HepG2 (cell line): ENCODE measurements at regions not wholly inside any gene's neighbourhood (a gene's known extent, or its start where the extent isn't known, plus 50 kb on each side); places are given as distances from the start of the nearest gene placed in this dataset.

ENCODE experiments used
- HOMEZ ChIP-seq: IDR thresholded peaks from 2 replicates; pipeline ENCODE4 v1.6.1; 2016; ENCODE audit warnings: low read depth
- MAFG ChIP-seq: sonication (generic); formaldehyde crosslinking; IDR thresholded peaks from 2 replicates; pipeline ENCODE4 v1.5.1; 2020; ENCODE audit warnings: mild to moderate bottlenecking, missing genetic modification reagents
- MYC ChIP-seq: sonication (generic); formaldehyde crosslinking; IDR thresholded peaks from 2 replicates; pipeline ENCODE4 v1.9.0; 2021; ENCODE audit warnings: missing genetic modification reagents, borderline replicate concordance
- NAIF1 ChIP-seq: sonication (generic); formaldehyde crosslinking; IDR thresholded peaks from 2 replicates; pipeline ENCODE4 v1.5.0; 2020; ENCODE audit warnings: mild to moderate bottlenecking, missing genetic modification reagents, borderline replicate concordance
- SALL1 ChIP-seq: sonication (generic); formaldehyde crosslinking; IDR thresholded peaks from 2 replicates; pipeline ENCODE4 v1.8.0; 2022; ENCODE audit warnings: mild to moderate bottlenecking, missing genetic modification reagents
- SNAPC4 ChIP-seq: sonication (generic); formaldehyde crosslinking; IDR thresholded peaks from 2 replicates; pipeline ENCODE4 v1.4.0; 2020; ENCODE audit warnings: mild to moderate bottlenecking, missing genetic modification reagents
- THRA ChIP-seq: sonication (generic); formaldehyde crosslinking; IDR thresholded peaks from 2 replicates; pipeline ENCODE4 v1.4.0; 2020; ENCODE audit warnings: missing genetic modification reagents, borderline replicate concordance
- TF ChIP-seq, protein P1 (sequence below): IDR thresholded peaks from 2 replicates; pipeline ENCODE4 v1.6.1; 2012; ENCODE audit warnings: low read depth, low read length, improper control_type of control experiment
- TF ChIP-seq, protein P2 (sequence below): sonication (generic); formaldehyde crosslinking; IDR thresholded peaks from 2 replicates; pipeline ENCODE4 v1.4.0; 2020; ENCODE audit warnings: low read depth, mild to moderate bottlenecking, missing genetic modification reagents
- TF ChIP-seq, protein P3 (sequence below): sonication (generic); formaldehyde crosslinking; IDR thresholded peaks from 2 replicates; pipeline ENCODE4 v1.8.1; 2023; ENCODE audit warnings: missing genetic modification reagents, inconsistent platforms, borderline replicate concordance
- TF ChIP-seq, protein P4 (sequence below): sonication (generic); formaldehyde crosslinking; IDR thresholded peaks from 2 replicates; pipeline ENCODE4 v1.4.0; 2020; ENCODE audit warnings: missing genetic modification reagents

DNA sequence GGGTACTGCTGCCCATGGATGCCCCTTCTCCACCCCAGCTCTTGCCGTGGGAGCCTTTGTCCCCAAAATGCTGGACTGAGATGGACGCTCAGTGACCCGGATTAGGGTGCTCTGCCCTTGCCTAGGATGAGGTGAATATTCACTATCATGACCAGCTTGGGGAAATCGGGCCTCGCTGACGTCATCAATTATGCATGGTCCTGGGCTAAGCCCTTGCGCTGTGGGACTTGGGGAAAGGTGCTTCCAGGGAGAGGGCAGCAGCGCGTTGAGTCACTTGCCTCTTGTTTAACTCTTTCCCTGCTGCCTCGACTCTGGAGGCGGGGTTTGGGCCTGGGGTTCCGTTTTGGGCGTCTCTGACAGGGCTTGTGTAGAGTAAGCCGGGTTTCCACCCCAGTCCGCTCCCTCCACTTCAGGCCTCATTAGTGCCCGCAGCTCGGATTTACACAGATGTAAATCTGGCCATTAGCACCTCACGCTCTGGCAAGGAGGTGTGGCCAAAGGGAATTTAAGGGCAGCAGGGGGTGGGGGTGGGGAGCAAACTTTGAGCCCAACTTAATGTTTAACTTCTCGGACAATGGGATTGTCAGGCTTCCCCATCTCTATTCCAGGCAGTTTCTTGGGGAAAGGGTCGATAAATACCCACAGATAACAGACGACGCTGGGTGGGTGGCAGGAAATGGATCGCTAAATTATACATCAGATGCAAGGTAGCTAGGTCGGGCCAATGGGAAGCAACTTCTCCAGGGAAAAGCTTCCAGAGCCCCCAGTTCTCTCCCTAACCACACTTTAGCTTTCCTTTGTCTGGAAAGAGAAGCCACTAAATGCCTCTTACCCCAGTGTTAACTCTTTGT is 51.3 kb upstream of the TCF7L2 start (continued):
- TF ChIP-seq, protein P1, sequence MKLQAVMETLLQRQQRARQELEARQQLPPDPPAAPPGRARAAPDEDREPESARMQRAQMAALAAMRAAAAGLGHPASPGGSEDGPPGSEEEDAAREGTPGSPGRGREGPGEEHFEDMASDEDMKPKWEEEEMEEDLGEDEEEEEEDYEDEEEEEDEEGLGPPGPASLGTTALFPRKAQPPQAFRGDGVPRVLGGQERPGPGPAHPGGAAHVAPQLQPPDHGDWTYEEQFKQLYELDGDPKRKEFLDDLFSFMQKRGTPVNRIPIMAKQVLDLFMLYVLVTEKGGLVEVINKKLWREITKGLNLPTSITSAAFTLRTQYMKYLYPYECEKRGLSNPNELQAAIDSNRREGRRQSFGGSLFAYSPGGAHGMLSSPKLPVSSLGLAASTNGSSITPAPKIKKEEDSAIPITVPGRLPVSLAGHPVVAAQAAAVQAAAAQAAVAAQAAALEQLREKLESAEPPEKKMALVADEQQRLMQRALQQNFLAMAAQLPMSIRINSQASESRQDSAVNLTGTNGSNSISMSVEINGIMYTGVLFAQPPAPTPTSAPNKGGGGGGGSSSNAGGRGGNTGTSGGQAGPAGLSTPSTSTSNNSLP: peak; percentile 79; the same call in 1 of the 2 replicates
- TF ChIP-seq, protein P2, sequence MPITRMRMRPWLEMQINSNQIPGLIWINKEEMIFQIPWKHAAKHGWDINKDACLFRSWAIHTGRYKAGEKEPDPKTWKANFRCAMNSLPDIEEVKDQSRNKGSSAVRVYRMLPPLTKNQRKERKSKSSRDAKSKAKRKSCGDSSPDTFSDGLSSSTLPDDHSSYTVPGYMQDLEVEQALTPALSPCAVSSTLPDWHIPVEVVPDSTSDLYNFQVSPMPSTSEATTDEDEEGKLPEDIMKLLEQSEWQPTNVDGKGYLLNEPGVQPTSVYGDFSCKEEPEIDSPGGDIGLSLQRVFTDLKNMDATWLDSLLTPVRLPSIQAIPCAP (CRISPR knock-in tag): no peak
- TF ChIP-seq NAIF1 (CRISPR knock-in tag) (no peak), SNAPC4 (peak; percentile 68), HOMEZ (CRISPR knock-in tag) (no peak; the same call in 1 of the 2 replicates), MAFG (CRISPR knock-in tag) (no peak), MYC (peak; percentile 50; the same call in 1 of the 2 replicates), THRA (CRISPR knock-in tag) (peak; percentile 58; the same call in 1 of the 2 replicates), SALL1 (peak; percentile 80)
- TF ChIP-seq, protein P3, sequence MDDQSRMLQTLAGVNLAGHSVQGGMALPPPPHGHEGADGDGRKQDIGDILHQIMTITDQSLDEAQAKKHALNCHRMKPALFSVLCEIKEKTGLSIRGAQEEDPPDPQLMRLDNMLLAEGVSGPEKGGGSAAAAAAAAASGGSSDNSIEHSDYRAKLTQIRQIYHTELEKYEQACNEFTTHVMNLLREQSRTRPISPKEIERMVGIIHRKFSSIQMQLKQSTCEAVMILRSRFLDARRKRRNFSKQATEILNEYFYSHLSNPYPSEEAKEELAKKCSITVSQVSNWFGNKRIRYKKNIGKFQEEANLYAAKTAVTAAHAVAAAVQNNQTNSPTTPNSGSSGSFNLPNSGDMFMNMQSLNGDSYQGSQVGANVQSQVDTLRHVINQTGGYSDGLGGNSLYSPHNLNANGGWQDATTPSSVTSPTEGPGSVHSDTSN (CRISPR knock-in tag): no peak
- TF ChIP-seq, protein P4, sequence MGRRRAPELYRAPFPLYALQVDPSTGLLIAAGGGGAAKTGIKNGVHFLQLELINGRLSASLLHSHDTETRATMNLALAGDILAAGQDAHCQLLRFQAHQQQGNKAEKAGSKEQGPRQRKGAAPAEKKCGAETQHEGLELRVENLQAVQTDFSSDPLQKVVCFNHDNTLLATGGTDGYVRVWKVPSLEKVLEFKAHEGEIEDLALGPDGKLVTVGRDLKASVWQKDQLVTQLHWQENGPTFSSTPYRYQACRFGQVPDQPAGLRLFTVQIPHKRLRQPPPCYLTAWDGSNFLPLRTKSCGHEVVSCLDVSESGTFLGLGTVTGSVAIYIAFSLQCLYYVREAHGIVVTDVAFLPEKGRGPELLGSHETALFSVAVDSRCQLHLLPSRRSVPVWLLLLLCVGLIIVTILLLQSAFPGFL (CRISPR knock-in tag): no peak
